ENCODE measurements at regions not wholly inside any gene's neighbourhood (a gene's known extent, or its start where the extent isn't known, plus 50 kb on each side); places are given as distances from the start of the nearest gene placed in this dataset.

DNA sequence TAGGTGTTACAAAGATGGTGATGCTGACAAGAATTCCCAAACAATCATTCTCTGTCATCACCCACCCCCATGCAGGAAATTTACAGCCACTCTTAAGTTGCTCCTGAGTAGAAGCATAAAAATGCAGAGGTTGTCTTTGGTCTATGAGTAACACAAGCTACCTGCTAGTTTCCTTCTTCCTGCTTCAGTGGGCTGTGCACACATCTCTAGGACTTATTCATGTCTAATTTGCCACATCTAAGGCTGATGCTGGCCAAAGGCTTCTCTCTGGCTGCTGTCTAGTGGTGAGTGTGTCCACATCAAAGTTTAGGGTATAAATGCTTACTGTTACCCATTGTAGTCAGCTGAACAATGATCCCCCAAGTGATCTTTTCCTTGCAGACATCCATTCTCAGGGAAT is 662.5 kb downstream of the TYW1 start:
- no peak for TF ChIP-seq CTCF (IDR thresholded peaks at IDR 0.05; ENCODE audit: low read depth, low read length)
- no peak for TF ChIP-seq EZH2phosphoT487 (IDR thresholded peaks at IDR 0.05; ENCODE audit: low read depth)

Measured in OCI-LY3 (cell line).